ENCODE measurements at regions not wholly inside any gene's neighbourhood (a gene's known extent, or its start where the extent isn't known, plus 50 kb on each side); places are given as distances from the start of the nearest gene placed in this dataset.
"Not testable (repeated sequence)": the region's sequence is repeated elsewhere in the genome, so short reads cannot be mapped to it uniquely, and the experiment has no call there.

DNA sequence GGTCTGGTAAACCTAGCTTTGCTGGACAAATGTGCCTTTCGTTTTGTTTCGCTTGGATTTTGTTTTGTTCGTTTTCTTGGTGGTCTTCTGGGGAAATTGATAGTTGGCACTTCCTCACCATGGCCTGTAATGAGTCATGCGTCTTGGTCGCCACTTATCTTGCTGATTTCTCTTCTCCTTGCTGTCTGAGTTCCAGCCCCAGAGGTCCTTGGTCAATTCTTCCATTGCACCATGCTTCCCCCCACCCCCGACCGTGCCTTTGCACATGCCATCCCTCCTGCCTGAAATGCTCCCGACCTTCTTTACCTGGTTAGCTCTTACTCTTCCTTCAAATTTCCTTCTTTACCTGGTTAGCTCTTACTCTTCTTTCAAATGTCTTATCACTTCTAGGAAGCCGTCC is 168.7 kb upstream of the MSX2 start:
- no peak for DNase-seq (ENCODE audit: low read depth)

DNA sequence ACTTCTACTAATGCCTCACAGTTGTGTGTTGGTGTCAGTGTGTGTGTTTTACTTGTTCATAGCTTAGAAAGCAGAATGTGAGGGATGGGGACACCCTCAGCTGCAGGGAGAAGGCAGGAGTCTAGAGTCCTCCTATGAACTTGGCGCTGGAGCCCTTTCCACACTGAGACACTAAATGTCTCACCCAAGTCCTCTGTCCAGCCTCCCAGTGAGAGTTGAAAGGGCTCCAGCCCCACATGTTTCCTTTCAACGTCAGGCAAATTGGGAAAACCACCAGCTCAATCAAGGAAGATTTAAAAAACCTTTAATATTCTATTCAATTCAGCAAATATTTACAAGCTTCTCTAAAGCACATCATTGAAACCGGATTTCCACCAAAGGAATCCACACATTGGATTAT is 167.6 kb upstream of the MSX2 start:
- no peak for DNase-seq (ENCODE audit: low read depth)

DNA sequence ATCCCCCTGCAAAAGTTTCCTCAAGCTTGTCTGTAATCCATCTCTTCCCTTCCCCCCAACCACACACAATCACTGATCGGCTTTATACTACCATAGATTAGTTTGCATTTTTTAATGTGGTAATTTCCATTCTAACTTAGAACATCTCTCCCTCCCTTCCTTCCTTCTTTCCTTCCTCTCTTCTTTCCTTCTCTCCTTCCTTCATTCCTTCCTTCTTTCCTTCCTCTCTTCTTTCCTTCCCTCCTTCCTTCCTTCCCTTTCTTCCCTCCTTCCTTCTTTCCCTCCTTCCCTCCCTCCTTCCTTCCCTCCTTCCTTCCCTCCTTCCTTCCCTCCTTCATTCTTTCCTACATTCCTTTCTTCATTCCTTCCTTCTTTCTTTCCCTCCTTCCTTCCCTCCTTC is 166.2 kb upstream of the MSX2 start:
- DNase-seq (ENCODE audit: low read depth): no peak

GRCh38 chr5:174559141-174559540 is 165.2 kb upstream of the MSX2 start:
- no peak for DNase-seq (ENCODE audit: low read depth)

GRCh38 chr5:174559566-174560090 is 164.8 kb upstream of the MSX2 start:
- DNase-seq (ENCODE audit: low read depth): no peak

GRCh38 chr5:174560861-174561260 is 163.5 kb upstream of the MSX2 start:
- no peak for DNase-seq (ENCODE audit: low read depth)

DNA sequence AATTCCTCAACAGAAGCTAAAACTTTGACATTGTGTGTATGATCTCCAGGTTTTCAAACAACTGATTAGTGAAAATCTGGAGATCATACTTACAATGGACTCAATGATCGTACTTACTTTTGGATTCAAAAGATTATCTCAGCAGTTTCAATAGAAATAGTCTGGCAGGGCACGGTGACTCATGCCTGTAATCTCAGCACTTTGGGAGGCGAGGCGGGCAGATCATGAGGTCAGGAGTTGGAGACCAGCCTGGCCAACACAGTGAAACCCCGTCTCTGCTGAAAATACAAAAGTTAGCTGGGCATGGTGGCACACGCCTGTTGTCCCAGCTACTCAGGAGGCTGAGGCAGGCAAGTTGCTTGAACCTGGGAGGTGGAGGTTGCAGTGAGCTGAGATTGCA is 161.3 kb upstream of the MSX2 start:
- not testable (repeated sequence) for DNase-seq (ENCODE audit: low read depth)

DNA sequence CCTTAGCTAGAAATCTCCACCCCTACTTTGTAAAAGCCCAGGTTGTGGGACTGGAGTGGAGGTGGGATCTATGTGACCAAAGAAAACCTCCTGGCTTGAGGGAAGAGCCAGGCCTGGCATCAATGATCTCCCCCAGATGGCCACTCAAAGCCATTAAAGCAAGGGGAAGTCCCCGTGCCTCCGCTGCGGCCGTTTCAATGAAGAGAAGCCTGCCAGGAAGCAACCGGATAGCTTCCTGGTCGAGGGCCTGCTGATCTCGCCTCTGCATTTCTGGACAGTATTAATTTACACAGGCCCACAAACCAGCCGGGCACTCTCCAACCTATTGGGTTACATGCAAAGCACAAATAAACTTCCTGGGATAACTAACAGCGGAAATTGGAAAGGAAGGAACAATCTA is 160.5 kb upstream of the MSX2 start:
- no peak for DNase-seq (ENCODE audit: low read depth)

DNA sequence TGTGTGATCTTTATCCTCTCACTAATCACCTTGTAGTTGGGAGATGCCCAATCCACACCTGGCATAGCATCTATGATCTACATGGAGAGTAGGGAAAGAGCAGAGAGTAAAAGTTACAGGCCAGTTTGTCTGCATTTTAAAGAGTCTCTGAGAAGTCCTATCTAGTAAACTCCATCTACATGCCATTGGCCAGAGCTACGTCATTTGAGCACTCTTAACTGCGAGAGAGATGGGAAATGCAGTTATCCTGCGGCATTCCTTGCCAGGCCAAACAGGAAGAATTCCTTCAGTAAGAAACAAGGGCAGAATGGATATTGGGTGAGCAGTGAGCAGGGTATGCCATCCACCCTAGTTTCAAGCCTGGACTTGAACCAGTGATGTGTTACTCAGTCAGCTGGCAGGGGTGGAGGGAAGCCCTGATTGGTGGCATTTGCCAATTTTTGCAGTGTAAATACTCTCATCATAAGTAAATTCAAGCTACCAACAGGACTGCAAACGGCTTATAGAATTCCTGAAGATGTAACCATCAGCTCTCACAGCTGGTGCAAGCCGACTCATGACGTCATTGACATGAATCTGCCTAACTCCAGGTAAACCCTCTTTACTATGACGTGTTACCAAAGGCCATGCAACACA is 156.8 kb upstream of the MSX2 start:
- no peak for DNase-seq (ENCODE audit: low read depth)

DNA sequence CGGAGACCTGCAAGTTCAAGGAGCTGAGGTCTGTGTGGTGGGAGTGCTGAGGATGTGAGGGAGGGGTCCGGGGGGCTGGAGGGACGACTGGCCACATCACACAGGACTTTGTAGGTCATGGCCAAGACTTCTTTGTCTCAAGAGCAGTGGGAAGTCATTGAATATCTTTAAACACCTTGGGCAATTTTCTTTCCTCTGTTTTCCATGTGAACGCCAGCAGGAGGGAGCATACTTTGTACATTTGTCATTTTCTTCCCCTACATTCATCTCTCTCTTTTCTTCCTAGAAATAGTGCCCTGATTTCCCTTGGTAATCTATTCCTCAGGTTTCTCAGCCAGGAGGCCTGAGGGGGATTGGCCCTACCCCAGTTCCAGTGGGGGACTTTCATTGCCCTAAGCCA is 153.7 kb upstream of the MSX2 start:
- no peak for DNase-seq (ENCODE audit: low read depth)

- no peak for DNase-seq (ENCODE audit: low read depth)
These were observed 152.6 kb upstream of the MSX2 start for GRCh38 chr5:174571662-174572397.

DNA sequence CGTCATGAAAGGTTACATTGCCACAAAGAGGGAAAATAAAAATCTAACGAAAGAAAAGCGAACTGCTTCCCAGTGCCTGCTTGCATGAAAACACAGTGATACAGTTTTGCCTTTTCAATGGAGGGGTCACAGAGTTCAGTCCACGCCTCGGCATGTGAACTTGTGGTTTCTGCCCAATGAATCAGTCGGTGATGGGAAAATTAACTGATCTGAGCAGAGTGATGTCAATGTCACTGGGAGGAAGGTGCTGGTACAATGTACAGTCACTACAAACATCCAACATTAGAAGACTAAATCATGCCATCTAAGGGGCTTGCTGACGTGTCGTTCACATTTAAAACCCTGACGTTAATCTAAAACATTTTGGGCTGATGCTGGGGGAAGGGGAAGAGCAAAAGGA is 151.8 kb upstream of the MSX2 start:
- DNase-seq (ENCODE audit: low read depth): no peak

- DNase-seq (ENCODE audit: low read depth): no peak
These were observed 151.0 kb upstream of the MSX2 start for GRCh38 chr5:174573221-174573994.

DNA sequence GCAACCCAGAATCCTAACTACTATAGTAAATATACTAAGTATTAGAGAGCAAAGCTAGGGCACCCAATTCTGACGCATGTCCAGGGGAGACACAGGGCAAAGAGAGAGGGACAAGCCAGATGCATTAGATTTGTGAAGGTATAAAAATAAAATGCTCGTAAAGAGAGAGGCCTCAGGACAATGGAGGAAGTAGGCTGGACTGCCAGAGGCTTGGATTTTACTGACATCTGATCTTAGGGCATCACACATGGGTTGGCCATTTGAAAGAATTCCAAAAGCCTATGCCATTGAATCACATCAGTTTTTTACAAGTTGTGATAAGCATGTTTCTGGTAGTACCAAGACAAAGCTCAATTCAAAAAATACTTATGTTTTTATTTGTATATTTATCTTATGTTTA is 149.3 kb upstream of the MSX2 start:
- DNase-seq (ENCODE audit: low read depth): no peak

GRCh38 chr5:174576042-174576441 is 148.3 kb upstream of the MSX2 start:
- no peak for DNase-seq (ENCODE audit: low read depth)

DNA sequence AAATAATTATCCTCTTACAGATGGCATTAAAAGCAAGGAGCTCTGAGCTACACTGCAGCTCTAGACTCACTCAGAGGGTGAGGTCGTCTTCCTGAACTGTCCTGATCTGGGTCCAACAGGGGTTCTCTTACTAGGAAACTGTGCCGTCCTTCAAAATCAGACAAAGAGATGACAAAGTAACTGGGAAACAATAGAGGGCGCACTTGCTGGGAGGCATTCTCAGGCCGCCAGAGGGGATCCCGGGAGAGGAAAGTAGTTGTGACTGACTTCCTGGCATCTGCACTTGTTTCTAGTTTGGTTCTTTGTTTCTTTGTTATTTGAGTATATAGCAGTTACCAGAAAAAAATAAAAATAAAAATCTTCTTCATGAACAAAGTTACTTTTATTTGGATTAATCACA is 142.9 kb upstream of the MSX2 start:
- no peak for DNase-seq (ENCODE audit: low read depth)

- DNase-seq (ENCODE audit: low read depth): no peak
These were observed 142.5 kb upstream of the MSX2 start for GRCh38 chr5:174581894-174582293.

DNA sequence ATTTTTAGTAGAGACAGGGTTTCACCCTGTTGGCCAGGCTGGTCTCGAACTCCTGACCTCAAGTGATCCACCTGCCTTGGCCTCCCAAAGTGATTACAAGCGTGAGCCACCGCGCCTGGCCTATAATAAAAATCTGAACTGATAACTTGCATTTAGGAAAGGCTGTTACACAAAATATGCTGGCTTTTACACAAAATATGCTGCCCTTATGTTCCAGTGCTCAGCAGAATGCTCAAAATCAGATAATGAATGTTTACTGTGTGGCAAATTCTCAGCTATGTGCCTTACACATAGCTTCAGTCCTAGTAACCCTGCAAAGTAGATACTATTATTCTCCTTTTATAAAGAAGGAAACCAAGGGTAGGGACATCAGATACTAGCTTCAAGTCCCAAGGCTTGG is 141.3 kb upstream of the MSX2 start:
- no peak for DNase-seq (ENCODE audit: low read depth)

DNA sequence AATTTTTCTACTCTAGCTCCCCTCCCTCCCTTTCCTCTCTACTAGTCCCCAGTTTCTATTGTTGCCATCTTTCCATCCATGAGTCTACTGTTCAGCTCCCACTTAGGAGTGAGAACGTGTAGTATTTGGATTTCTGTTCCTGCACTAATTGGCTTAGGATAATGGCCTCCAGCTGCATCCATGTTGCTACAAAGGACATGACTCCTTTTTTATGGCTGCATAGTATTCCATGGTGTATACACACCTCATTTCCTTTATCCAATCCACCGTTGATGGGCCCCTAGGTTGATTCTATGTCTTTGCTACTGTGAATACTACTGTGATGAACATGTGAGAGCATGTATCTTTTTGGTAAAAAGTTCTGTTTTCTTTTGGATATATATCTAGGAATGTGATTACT is 138.9 kb upstream of the MSX2 start:
- DNase-seq (ENCODE audit: low read depth): no peak

GRCh38 chr5:174586163-174586562 is 138.2 kb upstream of the MSX2 start:
- not testable (repeated sequence) for DNase-seq (ENCODE audit: low read depth)

GRCh38 chr5:174589011-174589410 is 135.4 kb upstream of the MSX2 start:
- DNase-seq (ENCODE audit: low read depth): no peak

GRCh38 chr5:174589599-174589998 is 134.8 kb upstream of the MSX2 start:
- no peak for DNase-seq (ENCODE audit: low read depth)

GRCh38 chr5:174590820-174591219 is 133.6 kb upstream of the MSX2 start:
- no peak for DNase-seq (ENCODE audit: low read depth)

All from activated gamma-delta T cell treated with anti-CD3 and anti-CD28 coated beads, Interleukin-2, amount 50 U/mL, for 16 hours (primary cell).